NCI-H146 (cell line): ENCODE measurements at regions not wholly inside any gene's neighbourhood (a gene's known extent, or its start where the extent isn't known, plus 50 kb on each side); places are given as distances from the start of the nearest gene placed in this dataset.
"Not testable (repeated sequence)": the region's sequence is repeated elsewhere in the genome, so short reads cannot be mapped to it uniquely, and the experiment has no call there.

ENCODE experiments used
- DNase-seq: peaks from one replicate; lab custom pipeline; 2025; lab: John Stamatoyannopoulos, UW

DNA sequence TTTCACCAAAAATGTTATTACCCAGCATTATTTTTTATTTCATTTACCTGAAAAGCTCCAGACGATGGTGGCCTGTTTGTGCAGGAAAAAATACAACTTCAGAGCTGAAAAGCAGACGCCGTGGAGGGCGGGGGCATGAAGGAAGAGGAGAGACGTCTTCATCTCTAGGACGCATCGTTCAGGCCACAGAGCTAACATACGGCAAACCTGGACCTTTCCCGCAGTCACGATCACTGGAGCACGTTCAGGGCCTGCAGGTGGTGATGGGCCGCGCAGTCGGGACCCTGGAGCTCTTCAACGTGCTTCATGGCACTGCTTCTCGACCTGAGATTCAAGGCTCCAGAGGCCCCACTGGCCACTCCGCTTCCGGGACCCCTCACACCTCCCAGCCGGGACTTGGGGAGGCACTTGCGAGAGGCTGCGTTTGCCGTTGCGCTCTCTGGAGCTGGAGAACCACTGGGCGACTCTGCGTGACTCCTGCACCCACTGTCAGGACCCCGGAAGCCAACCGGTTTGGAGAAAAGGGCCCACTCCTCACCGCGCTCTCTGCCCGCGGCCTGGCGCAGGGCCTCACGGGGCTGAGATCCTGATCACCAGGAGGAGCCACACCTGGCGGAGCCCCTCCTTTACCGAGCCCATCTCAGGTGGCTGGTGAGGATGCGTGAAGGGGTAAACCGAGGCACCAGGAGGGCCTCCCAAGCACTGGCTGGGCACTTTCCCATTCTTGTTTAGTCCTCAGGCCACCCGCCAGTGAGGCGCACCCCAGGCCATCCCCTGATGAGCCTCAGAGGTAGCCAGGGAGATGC is 164.4 kb upstream of the AFDN start:
- DNase-seq, result no peak

DNA sequence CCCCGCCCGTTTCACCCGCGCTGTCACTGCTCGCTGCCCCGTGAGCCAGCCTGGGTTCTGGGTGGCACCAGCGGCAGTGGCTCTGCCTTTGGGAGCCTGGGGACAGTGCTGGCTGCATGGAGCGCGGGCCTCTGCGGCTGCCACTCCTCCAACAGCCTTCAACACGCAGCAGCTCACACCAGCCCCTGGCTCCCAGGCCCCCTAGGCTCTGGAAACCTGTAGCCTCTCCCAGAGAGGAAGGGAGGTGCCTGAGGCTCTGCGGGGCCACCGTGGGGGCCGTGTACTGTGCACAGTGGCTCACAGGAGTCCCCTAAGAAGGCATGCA is 163.9 kb upstream of the AFDN start:
- no peak for DNase-seq

DNA sequence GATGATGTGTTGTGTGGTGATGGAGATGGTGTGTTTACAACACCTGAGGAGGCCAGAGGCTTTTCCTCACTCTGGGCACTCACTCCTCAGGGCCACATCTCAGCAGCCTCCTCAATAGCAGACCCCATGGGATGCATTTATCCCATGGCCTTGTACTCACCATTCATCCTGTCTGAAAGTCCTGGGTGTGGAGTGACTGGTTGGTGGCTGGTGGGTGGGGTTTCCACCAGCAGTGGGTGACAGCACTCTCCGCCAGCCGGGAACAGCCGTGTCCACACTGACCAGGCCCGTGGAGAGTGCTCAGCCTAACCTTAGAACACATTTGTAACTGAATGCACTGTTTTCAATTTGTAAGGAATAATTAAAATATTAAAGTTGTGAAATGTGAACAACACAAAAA is 163.4 kb upstream of the AFDN start:
- DNase-seq, result no peak

DNA sequence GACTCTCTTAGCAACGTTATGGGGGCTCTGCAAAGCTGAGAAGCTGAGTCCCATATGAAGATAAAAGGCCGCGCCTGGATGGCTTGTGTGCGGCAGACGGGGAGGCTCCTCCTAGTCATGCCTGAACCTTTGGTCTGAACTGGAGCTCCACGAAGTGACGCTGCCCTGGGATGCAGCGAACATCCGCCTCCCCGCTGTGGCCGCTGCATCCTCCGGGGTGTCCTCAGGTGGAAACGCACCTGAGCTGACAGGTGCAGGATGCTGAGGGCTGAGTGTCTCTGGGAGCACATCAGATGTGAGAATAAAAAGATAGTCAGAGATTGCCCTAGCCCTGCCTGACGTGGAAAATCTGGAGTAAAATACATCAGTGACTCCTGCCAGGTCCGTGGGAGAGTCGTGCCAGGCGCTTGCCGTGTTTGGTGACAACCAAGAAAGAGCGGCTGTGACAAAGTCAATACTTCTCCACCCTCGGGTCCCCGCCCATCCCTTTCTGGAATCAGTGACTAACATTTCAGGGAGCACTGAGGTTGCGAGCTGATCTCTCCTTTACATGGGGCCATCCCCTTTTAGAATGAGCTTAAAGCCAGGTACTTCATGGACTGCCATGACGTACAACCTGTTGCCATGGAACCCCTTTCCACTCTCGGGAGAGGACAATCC is 162.8 kb upstream of the AFDN start:
- no peak for DNase-seq

DNA sequence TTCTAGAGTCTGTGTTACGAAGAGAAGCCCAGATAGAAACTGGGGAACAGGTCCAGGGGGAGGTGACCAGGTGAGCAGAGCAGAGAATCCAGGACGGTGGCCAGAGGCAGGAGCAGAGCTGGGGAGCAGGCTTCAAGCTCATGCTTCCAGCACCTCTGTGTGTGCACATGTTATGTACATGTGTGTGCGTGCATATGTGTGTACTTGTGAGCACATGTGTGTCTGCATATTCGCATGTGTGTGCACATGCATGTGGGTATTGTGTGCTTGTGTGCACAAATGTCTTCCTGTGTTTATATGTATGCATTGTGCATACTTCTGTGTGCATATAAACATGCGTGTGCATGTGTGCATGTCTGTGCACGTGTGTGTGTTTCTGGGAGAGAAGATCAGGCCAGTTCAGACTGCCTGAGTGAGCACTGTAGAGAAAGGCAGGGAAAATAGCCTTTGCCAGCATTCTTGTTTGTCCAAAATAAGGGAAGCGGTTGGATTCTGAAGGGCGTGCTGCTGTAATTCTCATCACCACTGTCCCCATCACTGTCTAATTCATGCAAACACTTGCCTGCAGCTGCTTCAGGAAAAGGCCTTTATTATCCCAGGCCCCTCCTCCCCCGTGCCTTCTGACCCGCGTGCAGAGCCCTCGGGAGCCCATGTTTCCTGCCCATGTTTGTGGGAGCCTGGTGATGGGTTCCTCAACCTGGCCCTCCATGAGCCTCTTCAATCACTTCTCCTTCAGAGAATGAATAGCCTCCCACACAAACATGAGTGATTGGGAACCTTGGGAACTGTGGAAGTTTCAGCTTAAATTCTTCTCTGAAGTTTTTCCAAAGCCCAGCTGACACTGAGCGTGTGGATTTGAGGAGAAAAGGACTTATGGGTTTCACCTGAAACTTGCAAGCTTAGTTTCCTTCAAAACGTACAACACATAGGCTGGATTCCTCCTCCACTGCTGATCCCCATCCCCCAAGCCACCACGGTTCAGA is 161.7 kb upstream of the AFDN start:
- DNase-seq, result no peak

DNA sequence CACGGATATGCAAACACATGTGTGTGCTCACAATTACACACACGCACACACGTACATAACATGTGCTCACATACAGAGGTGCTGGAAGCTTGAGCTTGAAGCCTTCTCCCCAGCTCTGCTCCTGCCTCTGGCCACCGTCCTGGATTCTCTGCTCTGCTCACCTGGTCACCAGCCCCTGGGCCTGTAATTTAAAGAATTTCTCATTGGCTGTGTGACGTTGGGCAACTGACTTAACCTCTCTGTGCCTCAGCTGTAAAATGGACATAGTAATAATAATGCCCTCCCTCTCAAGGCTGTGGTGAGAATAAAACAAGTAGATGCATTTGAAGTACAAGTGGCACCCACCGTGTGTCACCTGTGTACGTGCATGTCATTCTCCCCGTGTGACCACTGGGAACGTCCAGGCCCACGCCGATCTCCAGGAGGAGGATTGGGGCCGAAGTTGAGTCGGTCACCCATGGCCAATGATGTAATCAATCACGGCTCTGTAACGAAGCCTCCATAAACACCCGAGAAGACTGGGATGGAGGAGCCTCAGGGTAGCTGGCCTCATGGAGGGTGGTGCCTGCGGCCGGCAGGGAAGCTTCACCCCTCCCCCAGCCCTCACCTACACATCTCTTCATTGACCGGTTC is 160.9 kb upstream of the AFDN start:
- DNase-seq, result no peak

DNA sequence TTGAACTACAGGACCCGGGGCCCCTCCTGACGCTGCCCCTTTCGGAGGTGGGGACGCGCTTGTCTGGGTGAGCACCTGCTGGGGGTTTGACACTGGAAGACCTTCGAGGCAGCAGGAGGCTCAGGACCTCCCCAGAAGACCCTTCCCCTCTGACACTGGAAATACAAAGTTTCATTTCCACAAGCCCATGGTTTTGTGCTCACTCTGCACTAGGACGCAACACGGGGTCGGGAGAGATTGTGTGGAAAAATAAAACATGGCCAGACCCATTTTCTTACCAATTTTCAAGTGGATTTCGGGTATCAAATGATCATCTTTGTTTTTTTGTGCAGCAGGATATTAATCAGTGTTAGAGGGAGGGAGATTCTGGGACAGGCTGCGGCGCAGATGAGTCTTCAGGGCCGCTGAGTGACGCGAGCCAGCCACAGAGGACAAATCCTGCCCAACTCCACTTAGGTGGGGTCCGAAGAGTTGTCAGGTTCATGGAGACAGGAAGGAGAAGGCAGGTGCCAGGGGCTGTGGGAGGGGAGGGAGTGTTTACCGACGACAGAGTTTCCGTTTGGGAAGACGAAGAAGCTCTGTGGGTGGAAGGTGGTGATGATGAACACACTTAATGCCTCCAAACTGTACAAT is 160.0 kb upstream of the AFDN start:
- DNase-seq, result no peak

DNA sequence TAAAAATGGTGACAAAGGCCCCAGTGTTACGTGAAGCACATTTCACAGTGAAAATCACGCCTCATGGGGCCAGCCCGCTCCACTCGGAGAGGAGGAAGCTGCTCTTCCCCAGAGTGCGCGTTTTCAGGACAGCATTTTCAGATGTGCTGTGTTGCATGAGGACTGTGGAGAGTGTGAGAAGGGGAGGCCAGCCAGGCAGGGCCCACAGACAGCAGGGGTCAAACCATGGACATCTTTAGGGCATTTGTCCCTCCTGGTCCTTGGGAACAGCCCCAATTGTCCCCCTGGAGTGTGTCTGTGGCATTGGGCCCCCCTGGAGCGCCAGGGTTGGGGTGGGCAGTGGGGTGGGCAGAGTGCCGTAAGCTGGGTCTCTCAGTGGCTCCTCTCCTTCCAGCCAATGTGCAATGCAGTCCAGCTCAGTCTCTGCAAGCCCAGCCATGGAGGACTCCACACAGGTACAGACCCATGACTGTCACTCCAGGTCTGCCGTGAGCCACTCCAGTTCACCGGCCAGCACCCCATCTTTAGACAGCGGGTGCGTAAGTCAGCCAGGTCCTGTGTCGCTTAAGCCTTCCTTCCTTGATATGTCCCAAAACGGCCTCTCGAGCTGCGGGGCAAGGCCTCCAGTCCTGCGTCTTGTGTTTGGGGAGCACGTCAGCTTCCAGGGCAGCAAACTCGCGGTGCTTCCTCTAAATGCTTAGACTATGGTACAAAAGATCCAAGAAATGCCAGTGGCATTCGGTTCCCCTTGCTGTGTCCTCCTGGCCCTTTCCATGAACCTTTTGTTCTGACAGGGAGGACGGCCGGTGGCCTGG is 159.3 kb upstream of the AFDN start:
- DNase-seq, result no peak

DNA sequence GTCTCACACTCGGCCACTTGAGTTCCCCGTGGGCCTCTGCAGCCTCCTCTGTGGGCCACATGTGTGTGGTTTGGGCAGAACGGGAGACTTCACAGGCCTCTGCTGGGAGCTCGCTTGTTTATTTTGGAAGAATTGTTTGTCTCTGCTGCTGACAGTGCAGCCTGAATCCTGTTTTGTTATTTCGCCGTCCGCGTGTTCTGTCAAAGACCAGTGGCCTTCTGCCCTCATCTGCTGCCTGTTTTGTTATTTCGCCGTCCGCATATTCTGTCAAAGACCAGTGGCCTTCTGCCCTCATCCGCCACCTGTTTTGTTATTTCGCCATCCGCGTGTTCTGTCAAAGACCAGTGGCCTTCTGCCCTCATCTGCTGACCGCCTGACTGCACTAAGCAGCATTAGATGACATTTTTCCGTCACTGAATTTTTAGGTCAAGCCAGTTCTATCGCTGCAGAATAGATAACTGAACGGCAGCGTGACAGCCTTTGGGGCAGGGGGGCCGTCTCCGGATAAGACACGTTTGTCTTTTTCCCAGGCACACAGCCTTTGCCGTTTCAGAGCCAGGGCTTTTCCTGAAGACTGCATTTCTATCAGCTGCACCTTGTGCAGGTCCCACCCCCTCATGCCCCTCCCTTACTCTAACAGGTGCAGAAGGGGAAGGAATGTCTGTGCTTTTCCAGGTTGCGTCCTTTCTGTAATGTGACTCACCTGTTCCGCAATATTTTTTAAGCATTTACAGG is 158.5 kb upstream of the AFDN start:
- no peak for DNase-seq

DNA sequence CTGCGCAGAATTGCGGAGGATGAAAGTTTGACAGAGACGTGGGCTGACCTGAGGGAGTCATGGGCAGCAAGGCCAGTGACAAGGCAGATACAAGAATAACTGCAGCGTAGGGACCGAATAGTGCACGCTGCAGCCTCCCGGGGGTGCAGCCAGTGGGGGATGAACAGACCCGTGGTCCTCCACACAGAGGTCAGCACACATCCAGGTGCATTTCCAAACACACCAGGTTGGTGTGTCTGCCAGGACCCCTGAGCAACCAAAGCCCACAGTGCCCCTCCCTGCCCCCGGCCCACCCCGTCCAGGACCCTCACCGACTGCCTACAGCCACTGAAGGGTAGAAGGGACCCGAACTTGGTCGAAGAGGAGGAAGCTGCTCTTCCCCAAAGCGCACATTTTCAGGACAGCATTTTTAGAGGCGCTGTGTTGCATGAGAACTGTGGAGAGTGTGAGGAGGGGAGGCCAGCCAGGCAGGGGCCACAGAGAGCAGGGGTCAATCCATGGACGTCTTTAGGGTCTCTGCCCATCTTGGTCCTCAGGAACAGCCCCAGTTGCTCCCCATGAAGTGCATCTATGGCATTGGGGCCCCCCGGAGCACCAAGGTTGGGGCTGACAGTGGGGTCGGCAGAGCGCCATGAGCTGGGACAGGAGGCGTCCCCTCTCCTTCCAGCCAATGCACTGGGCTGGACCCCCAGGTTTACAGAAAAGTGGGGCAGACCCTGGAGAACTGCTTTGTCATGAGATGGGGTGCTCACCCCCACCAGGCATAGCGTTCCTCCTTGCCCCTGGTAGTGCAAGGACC is 157.8 kb upstream of the AFDN start:
- no peak for DNase-seq

DNA sequence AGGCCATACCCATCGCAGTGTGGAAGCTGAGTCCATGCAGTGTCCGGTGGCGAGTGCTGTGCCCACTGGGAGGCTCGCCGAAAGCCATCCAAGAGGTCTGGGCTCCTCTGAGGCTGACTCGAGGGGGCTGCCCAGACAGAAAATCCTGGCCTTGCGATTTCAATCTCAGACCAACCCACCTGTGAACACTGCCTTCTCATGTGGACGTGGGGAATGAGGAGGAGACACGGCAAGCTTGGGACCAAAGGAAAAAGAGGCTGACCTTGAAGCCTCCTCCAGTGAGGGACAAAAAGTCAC is 157.2 kb upstream of the AFDN start:
- DNase-seq, result no peak

DNA sequence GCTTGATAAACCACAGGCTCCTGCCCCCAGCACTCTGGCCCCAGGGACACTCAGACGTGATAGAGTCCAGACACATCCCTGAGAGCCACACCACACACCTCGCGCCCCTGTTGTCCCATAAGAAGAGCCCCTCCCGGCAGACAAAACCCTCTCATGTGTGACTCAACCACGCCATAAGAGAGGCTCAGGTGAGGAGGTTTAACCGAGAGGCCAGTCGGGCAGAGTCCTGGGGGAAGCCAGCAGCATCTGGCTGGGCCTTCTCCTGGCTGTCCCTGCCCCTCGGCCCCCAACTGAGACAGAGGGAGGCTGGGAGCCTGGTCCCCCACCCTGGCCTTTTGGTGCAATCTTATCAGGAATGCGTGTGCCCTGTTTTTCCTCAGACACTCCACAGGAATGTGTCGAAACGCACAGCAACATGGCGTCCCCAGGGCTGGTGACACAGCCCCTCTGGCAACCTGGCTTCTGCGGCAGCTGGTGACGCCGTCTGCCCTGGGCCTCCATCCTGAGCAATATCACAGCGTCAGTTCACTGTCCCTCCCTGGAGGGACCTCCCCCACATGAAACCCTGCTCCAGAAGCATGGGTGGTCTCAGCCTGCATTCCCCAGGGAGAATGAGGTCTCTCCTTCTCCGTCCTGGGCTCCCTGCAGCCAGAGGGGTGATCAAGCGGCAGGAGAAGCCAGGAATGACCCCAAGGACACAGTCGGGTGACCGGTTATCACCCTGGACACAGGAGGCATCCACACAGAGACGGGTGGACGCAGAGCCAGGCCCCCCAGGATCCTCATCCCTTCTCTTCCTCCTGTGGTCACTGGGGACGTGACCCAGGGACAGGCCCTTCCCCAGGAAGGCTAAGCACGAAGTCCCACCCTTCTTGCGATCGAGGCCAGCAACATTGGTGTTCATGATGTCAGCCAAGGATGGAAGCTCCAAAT is 156.6 kb upstream of the AFDN start:
- DNase-seq, result no peak

DNA sequence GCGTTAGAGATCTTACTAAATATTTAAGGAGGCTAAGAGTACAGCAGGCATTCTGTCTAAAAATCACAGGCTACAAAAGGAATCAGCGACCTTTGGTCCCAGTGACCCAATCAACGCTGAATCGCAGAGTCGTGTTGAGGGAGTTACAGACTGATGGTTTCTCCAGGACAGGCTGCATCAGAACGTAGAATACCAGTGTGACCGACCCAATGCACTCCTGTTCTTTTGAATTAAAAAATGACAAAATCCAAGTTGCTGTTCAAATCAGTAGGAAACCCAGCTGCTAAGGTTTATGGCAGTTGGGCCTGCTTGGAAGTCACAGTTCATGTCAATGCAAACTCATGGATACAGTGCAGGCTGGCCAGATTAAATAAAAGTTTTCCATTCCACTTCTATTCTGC is 155.8 kb upstream of the AFDN start:
- DNase-seq, result no peak

DNA sequence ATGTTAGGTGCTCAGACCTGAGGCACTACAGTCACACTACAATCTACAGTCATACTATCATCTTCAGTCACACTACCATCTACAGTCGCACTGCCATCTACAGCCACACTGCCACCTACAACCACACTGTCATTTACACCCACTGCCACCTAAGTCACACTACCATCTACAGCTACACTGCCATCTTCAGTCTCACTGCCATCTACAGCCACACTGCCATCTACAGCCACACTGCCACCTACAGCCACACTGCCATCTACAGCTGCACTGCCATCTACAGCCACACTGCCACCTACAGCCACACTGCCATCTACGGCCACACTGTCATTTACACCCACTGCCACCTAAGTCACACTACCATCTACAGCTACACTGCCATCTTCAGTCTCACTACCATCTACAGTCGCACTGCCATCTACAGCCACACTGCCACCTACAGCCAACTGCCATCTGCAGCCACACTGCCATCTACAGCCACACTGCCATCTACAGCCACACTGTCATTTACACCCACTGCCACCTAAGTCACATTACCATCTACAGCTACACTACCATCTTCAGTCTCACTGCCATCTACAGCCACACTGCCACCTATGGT is 155.2 kb upstream of the AFDN start:
- not testable (repeated sequence) for DNase-seq

DNA sequence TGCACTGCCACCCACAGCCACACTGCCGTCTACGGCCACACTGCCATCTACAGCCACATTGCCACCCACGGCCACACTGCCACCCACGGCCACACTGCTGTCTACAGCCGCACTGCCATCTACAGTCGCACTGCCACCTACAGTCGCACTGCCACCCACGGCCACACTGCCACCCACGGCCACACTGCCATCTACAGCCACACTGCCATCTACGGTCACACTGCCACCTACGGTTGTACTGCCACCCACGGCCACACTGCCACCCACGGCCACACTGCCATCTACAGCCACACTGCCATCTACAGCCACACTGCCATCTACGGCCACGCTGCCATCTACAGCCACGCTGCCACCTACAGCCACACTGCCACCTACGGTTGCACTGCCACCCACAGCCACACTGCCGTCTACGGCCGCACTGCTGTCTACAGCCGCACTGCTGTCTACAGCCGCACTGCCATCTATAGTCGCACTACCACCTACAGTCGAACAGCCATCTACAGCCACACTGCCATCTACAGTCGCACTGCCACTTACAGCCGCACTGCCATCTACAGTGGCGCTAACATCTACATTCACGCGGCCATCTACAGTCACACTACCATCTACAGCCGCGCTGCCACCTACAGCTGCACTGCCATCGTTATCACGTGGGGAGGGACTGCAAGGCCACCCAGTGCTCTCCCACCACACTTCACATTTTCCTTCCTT is 154.6 kb upstream of the AFDN start:
- no peak for DNase-seq

DNA sequence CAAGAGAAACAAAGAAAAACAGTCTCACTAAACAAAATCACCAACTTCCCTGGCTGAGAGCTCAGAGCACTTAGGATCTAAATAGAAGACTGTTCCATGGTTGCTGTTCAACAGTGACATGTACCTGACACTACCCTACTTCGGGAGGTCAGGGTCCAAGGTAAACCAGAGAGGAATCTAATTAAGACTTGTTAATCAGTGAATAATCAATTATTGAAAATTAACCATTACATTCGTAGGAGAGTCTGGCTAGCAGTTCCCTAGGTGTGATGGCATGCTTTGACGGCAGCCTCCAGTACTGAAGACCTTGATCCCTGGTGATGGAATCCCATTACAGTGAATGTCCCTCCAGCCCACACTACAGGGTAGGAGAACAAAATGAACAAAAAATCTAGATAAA is 154.0 kb upstream of the AFDN start:
- DNase-seq, result no peak

DNA sequence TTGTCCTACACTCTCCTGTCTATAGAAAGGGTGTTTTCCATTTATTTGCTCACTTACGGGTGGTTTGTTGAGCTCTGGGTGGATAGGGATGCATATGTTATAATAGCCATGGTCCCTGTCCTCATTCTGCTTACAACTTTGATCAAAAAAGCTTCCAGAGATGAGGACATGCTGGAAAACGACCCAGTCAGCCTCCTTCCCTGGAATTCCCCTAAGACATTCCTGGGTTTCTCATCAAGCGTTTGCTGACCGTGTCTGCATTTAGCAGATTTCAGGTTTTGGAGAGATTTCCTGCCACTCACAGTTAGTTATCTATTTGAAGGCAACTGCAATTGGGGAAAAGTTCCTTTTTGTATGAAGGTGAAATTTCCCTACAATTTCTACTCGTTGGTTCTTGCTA is 152.8 kb upstream of the AFDN start:
- DNase-seq, result no peak
